Stimulated activated memory B cell treated with anti-CD40 and anti-IgM and Interleukin-4, amounts not matched to agents 10 μg/mL and 1 μg/mL and 100 μg/mL, for 72 hours (primary cell): ENCODE measurements at regions not wholly inside any gene's neighbourhood (a gene's known extent, or its start where the extent isn't known, plus 50 kb on each side); places are given as distances from the start of the nearest gene placed in this dataset.

Experiments
- ATAC-seq: fragments of 150-1000 bp; cut with Tn5 transposase; 2 replicates; pipeline ENCODE4 v1.10.0; 2021
- H3K27ac Mint-ChIP-seq: one replicate; pipeline ENCODE4 v1.8.0; 2022; ENCODE audit warnings: mild to moderate bottlenecking, mixed read lengths
- H3K27me3 Mint-ChIP-seq: one replicate; pipeline ENCODE4 v1.8.0; 2022; ENCODE audit warnings: mixed read lengths
- H3K36me3 Mint-ChIP-seq: one replicate; pipeline ENCODE4 v1.8.0; 2022; ENCODE audit warnings: mixed read lengths
- H3K4me1 Mint-ChIP-seq: one replicate; pipeline ENCODE4 v1.8.0; 2022; ENCODE audit warnings: mixed read lengths
- H3K4me3 Mint-ChIP-seq: one replicate; pipeline ENCODE4 v1.8.0; 2022; ENCODE audit warnings: mild to moderate bottlenecking, moderate library complexity, mixed read lengths
- H3K9me3 Mint-ChIP-seq: one replicate; pipeline ENCODE4 v1.8.0; 2022; ENCODE audit warnings: mixed read lengths

DNA sequence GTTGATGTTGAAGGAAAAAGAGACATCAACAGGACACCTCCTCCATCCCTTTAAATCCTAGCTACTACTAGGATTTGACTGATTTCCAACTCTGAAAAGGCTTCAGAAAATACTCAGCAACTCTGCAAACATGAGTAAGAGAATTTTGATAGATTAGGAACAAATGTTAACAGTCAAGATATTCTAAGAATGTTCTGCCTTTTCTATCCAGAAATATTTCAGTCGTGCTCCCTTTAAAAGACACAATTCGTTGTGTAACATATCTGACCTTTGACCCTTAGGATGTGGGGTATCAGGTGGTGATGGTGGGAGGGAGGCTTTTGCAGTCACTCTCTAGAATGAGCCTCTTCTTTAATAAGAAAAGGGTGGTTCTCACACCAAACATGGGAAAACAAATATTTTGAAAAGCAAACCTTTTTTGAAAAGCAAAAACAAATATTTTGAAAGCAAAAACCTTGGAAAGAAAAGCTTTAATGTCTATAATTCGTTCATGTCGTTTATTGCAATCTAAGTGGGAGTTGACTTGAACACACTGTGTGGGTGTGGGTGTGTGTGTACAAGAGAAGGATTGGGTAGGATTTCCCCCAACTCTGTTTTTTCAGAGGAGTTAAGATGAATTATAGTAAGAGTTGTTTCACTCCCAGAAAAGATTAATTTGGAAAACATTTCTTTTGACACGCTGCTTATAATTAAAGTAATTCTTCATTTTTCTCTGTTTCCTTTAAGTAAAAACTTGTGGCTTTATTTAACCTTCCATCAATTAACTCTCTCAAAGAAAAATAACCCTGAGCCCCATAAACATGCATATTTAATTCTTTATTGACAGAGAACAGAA is 152.8 kb downstream of the TMEM167A start:
- no peak for ATAC-seq
- Mint-ChIP-seq H3K9me3 (peaks cover 3% of the 10 kb centered on the region), H3K27me3 (no peaks in the 10 kb centered on the region), H3K27ac (no peak overlapping the region), H3K4me3 (no peak overlapping the region), H3K36me3 (no peaks in the 10 kb centered on the region), H3K4me1 (no peaks in the 10 kb centered on the region)

DNA sequence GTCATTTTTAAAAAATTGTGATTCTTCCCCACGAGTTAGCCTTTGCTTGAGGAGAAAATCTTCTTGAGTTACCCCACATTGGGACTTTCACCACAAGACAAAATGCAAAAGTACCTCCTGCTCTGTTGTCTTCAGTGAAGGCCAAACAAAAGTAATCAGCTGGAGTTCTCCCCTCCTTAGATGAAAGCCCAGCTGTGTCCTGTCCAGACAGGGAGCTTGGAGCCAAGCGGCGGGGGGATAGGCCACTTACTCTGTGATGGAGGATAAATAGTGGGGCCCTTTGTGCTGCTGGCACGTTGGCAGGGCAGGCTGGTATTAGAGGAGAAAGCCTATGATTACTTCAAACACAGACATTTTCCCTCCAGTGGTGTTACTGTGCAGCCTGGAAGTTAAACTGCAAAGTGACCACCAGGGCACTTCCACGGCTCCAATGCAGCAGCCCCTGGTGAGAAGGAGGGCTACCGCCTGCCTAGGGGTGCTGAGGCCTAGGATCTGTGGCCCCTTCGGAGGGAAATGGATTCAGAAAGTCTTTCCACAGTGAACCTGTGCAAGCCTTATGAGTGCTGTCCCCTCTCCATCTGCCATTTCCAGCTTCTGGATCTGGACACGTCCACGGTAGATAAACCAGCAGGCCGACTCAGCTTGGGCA is 155.0 kb downstream of the TMEM167A start:
- peaks cover 3% of the 10 kb centered on the region for H3K9me3 Mint-ChIP-seq
- H3K27me3 Mint-ChIP-seq, result no peaks in the 10 kb centered on the region

DNA sequence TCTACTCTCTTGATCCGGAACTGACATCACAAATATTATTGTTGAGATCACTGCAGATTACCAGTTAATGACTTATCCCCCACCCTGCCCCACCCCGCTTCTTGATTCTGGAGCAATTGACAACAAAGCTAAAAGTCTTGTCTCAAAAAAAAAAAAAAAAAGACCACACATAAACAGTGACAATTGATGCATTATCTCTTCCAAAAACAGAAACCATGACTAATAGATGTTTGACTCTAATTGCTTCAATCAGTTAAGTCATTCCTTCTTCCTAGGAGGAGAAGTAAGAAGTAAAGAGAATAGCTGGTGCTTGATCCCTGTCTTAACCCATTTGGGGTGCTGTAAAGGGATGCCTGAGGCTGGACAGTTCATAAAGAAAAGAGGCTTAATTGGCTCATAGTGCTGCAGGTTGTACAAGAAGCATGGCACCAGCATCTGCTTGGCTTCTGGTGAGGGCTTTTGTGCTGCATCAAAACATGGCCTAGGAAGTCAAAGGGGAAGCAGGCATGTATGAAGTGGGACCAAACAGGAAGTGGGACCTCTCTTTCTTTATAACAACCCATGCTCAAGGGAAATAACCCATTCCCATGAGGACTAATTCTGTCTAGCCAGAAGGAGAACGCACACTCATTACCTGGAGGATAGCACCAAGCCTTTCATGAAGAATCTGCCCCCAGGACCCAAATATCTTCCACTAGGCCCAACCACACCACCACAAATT is 158.7 kb downstream of the TMEM167A start:
- Mint-ChIP-seq H3K4me3 (no peak overlapping the region), H3K9me3 (peaks cover 12% of the 10 kb centered on the region), H3K27ac (no peak overlapping the region), H3K4me1 (no peaks in the 10 kb centered on the region), H3K27me3 (no peaks in the 10 kb centered on the region), H3K36me3 (peaks cover 7% of the 10 kb centered on the region)
- ATAC-seq, result no peak

More for the DNA sequence above, 155.0 kb downstream of the TMEM167A start:
- Mint-ChIP-seq H3K27ac (no peak overlapping the region), H3K4me3 (no peak overlapping the region), H3K36me3 (no peaks in the 10 kb centered on the region), H3K4me1 (no peaks in the 10 kb centered on the region)
- no peak for ATAC-seq

DNA sequence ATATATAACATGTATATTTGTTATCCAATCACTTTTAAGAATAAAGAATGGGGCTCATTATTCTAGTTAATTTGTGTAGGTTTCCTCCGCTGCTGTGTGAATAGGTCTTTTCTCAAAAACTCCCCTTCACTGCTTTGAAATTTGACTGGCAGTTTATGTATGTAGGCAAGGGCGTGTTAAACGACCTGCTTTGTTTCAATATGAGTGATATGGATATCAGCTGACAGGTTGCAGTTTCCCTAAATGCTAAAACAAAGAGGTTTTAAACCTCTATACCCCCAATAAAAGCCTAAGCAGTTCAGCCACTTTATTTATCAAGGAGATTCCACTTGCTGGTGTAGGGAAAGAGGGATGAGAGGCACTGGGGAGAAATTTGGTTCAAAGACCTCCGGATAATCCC is 159.6 kb downstream of the TMEM167A start:
- no peaks in the 10 kb centered on the region for H3K27me3 Mint-ChIP-seq

DNA sequence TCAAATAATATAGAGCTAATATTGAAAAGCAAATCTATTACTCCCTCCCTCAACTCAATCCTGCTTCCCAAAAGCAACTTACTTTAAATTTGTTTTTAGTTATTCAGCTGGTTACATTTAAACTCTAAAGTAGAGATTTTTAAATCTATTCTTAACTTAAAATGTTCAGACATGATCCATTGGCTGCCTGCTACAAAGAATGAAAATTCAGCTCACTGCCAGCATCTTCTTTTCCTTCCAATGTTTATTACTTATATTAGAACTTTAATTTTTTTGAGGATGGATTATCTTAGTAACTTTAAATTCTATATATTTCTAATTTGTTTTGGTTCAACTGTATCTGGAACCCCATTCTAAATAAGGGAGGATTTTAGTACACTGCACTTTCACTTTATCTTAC is 163.2 kb downstream of the TMEM167A start:
- H3K36me3 Mint-ChIP-seq, result peaks cover 7% of the 10 kb centered on the region
- ATAC-seq, result no peak
- no peak overlapping the region for H3K4me3 Mint-ChIP-seq
- H3K27ac Mint-ChIP-seq, result no peak overlapping the region
- no peaks in the 10 kb centered on the region for H3K4me1 Mint-ChIP-seq
- peaks cover 12% of the 10 kb centered on the region for H3K9me3 Mint-ChIP-seq
- H3K27me3 Mint-ChIP-seq, result no peaks in the 10 kb centered on the region

More for the DNA sequence above, 159.6 kb downstream of the TMEM167A start:
- Mint-ChIP-seq H3K9me3 (peaks cover 12% of the 10 kb centered on the region), H3K4me1 (no peaks in the 10 kb centered on the region), H3K4me3 (no peak overlapping the region), H3K36me3 (peaks cover 7% of the 10 kb centered on the region), H3K27ac (no peak overlapping the region)
- ATAC-seq, result no peak

DNA sequence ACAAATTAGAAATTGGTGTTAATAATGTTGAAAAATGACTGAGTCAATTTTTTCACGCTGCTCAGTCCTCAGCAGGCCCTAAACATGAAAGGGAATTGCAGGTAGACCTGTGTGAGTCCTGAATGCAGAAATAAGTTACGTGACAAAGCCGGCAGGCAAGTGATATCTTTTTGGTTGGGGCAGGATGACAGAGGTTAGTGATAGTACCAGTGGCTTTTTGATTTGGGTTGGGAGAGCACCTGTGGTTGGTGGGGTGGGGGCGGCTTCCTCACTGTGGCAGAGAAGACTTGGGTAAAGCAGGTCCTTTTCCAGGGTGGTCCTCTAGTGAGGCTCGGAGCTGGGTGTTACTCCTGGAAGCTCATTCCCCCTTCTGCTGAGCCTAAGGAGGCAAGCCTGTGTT is 164.7 kb downstream of the TMEM167A start:
- Mint-ChIP-seq H3K4me1 (no peaks in the 10 kb centered on the region), H3K36me3 (peaks cover 7% of the 10 kb centered on the region), H3K27ac (no peak overlapping the region), H3K4me3 (no peak overlapping the region), H3K27me3 (no peaks in the 10 kb centered on the region), H3K9me3 (peaks cover 12% of the 10 kb centered on the region)
- no peak for ATAC-seq

DNA sequence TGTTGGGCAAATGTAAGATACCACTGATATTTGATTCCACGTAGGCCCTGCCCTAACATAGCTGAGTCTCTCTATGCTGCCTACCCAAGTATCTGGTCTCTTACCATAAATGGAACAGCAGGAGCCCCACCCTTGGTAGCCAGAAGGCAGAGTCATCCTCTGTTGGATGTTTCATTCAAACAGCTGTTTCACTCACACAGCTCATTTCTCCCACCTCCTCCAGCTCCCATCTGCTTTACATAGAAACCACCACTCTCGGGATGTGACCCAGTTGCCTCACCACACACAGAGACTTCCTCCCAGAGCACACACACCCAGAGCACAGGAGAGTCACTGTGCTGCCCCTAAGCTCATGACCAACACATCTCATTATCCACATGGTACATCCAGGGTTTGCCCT is 165.3 kb downstream of the TMEM167A start:
- Mint-ChIP-seq H3K4me1 (no peaks in the 10 kb centered on the region), H3K27ac (no peak overlapping the region), H3K4me3 (no peak overlapping the region), H3K36me3 (peaks cover 7% of the 10 kb centered on the region), H3K9me3 (peaks cover 12% of the 10 kb centered on the region), H3K27me3 (no peaks in the 10 kb centered on the region)
- no peak for ATAC-seq

DNA sequence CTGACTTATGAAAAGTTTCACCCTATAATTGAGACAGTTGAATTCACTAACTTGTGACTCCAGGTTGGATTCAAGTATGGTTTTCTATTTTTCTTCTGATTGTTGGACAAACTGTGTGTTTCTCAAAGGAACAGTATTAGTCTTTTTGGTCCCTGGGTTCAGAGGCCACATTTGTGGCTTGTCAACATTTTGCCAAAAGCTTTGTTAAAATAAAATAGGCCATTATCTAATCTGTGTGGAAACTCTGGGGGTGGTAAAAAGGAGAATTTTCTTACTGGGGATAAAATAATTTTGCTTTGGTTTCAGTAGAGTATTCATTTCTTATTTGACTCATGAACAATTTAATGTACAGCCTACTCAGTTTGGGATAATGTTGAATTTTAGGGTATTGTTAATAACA is 166.3 kb downstream of the TMEM167A start:
- Mint-ChIP-seq H3K27me3 (no peaks in the 10 kb centered on the region), H3K9me3 (peaks cover 8% of the 10 kb centered on the region), H3K27ac (no peak overlapping the region), H3K4me1 (no peaks in the 10 kb centered on the region), H3K4me3 (no peak overlapping the region), H3K36me3 (peaks cover 7% of the 10 kb centered on the region)
- ATAC-seq, result no peak

DNA sequence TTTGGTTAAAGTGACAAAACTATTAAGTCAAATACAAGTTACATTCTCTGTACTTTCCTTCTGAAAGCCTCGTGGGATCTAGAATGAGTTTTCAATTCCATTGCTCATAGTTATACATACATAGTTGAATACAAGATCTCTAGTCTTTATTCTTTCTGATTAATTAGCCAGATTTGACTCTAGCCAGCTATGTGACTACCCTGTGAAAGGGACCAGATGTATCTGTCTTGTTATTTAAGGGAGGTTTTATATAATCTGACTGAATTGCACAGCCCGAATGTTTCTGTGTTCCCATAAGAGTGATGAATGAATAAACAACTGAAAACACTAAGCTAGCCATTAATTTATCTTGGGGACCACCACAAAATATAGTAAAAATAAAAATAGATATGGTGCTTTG is 166.7 kb downstream of the TMEM167A start:
- no peaks in the 10 kb centered on the region for H3K4me1 Mint-ChIP-seq
- no peak overlapping the region for H3K4me3 Mint-ChIP-seq
- no peak for ATAC-seq
- H3K27ac Mint-ChIP-seq, result no peak overlapping the region
- peaks cover 6% of the 10 kb centered on the region for H3K9me3 Mint-ChIP-seq
- no peaks in the 10 kb centered on the region for H3K27me3 Mint-ChIP-seq
- peaks cover 5% of the 10 kb centered on the region for H3K36me3 Mint-ChIP-seq

DNA sequence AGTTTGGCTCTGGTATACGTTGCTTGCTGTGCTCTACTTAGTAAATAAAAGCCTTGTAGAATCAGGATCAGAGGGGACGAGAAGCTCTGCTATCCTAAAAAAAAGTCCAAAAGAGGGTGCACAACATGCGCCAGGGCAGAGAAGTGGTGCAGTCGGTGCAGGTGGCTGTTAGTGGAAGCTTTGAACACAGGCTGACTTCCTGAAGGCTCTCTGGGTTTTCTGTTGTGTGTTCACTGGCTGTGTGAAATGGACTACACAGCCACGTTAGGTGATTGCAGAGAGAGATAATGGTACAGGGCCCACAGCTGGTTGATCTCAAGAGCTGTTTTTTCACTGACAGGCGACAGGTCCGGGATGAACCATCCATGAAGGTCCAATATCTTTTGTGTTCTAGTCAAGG is 167.4 kb downstream of the TMEM167A start:
- Mint-ChIP-seq H3K9me3 (no peaks in the 10 kb centered on the region), H3K27me3 (no peaks in the 10 kb centered on the region), H3K4me1 (no peaks in the 10 kb centered on the region), H3K36me3 (no peaks in the 10 kb centered on the region), H3K4me3 (no peak overlapping the region), H3K27ac (no peak overlapping the region)
- ATAC-seq, result no peak

DNA sequence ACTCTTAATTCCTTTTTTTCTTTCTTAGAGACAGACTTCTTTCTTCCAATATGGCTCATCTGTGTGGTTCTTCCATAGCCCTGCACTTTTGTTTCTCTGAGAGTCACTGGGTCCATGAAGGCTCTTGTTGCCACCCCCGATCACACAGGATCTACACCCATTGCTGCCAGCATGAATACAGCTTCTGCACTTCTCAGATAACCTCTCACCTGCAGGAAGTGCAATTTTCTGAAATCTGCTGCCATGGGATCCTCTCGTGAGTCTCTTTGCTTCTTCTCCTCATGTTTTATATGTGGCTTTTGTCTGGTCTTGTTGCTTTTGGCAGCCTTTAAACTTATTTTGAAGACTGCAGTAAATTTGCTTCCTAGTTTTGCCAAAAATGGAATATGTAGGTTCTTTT is 171.2 kb downstream of the TMEM167A start:
- Mint-ChIP-seq H3K4me1 (no peaks in the 10 kb centered on the region), H3K27ac (no peak overlapping the region), H3K9me3 (peaks cover 11% of the 10 kb centered on the region), H3K27me3 (no peaks in the 10 kb centered on the region), H3K36me3 (no peaks in the 10 kb centered on the region), H3K4me3 (no peak overlapping the region)
- no peak for ATAC-seq

DNA sequence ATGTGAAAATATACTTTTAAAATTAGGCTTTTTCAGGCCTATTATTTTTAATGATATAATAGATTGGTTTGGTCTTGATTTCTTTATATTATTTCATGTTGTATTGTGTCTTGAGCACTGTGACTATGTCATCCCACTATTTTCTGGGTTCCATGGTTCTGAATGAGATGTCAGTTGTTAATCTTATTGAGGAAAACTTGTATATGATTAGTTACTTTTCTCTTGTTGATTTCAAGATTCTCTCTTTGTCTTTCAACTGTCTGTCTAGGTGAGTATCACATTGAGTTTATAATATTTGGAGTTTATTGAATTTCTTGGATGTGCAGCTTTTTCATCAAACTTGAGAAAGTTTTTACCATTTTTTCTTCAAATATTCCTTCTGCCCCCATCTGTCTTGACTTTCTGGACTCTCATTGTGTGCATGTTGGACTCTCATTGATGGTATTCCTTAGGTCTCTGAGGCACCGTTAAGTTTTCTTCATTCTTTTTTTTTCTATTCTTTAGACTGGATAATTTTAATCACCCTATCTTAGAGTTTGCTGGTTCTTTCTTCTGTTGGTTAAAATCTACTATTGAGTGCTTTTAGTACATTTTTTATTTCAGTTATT is 175.8 kb downstream of the TMEM167A start:
- no peak overlapping the region for H3K27ac Mint-ChIP-seq
- ATAC-seq, result no peak

DNA sequence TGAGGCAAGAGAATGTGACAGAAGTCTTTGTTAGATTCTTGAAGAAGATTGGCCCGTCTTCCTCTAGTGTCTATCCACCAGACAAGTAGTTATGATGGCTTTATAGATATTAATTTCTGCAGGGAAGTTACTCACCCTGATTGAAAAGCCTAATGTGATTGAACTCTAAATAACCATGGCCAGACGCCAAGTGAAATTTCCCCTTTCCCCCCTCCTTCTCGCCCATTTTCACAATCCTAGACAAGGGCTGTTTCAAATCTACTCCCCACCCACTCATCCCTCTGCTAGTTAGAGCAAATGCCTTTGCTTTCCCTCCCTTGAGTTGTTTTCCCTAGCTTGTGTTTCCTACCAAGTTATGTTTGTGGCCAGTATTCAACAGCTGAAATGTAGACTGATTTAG is 182.5 kb downstream of the TMEM167A start:
- Mint-ChIP-seq H3K9me3 (peaks cover 11% of the 10 kb centered on the region), H3K36me3 (no peaks in the 10 kb centered on the region), H3K4me1 (no peaks in the 10 kb centered on the region), H3K27me3 (no peaks in the 10 kb centered on the region), H3K4me3 (no peak overlapping the region), H3K27ac (no peak overlapping the region)
- no peak for ATAC-seq

More for the DNA sequence above, 175.8 kb downstream of the TMEM167A start:
- peaks cover 23% of the 10 kb centered on the region for H3K9me3 Mint-ChIP-seq
- H3K27me3 Mint-ChIP-seq, result no peaks in the 10 kb centered on the region
- no peaks in the 10 kb centered on the region for H3K36me3 Mint-ChIP-seq
- no peaks in the 10 kb centered on the region for H3K4me1 Mint-ChIP-seq
- H3K4me3 Mint-ChIP-seq, result no peak overlapping the region

DNA sequence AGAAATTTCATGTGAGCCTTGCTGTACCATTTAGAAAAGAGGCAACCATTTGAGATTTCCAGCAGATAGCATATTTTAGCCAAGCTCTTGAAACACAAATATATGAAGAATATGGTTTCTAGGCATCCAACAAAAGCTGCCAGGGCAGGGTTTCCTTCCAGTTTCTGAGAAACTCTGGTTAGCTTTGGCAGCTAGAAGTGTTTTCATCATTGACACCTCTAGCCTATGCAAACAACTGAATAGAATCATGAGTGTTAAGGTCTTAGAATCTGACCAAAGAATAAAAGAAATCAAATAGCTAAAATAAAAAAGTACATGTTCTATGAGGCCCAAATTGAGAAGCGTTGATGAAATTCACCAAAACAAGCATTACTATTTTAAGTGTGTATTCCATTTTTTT is 188.1 kb downstream of the TMEM167A start:
- Mint-ChIP-seq H3K4me3 (no peak overlapping the region), H3K36me3 (no peaks in the 10 kb centered on the region), H3K27ac (no peak overlapping the region), H3K27me3 (no peaks in the 10 kb centered on the region), H3K9me3 (no peaks in the 10 kb centered on the region), H3K4me1 (no peaks in the 10 kb centered on the region)
- ATAC-seq, result no peak

DNA sequence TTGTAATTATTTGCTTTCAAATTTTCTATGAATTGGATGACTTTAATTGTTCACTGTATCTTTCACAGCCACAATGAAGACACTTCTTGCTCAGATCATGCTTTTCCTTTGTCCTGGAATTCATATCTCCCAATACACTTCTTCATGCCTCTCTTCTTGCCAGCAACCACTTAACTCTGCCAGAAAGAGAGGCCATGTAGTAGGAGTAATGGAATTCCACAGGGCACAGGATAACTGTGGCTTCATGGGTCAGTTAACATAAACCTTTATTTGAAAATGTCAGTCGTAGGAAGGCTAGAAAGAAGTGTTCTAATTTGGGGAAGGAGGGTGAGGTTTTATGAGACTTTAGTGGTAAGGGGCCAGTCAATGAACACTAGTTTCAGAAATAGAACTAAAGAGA is 190.3 kb downstream of the TMEM167A start:
- Mint-ChIP-seq H3K27ac (no peak overlapping the region), H3K27me3 (no peaks in the 10 kb centered on the region), H3K9me3 (no peaks in the 10 kb centered on the region), H3K4me1 (no peaks in the 10 kb centered on the region), H3K36me3 (no peaks in the 10 kb centered on the region), H3K4me3 (no peak overlapping the region)
- no peak for ATAC-seq
